NCI-H146 treated with DMSO at 0.1 percent for 48 hours (cell line): ENCODE measurements at regions not wholly inside any gene's neighbourhood (a gene's known extent, or its start where the extent isn't known, plus 50 kb on each side); places are given as distances from the start of the nearest gene placed in this dataset.

Experiments
- DNase-seq: peaks from one replicate; lab custom pipeline; 2025; ENCODE audit not compliant: unreplicated experiment; lab: John Stamatoyannopoulos, UW

- DNase-seq = no peak
These were observed 402.5 kb upstream of the PCDH9 start for GRCh38 chr13:67632590-67632989.

- no peak for DNase-seq
These were observed 400.5 kb upstream of the PCDH9 start for GRCh38 chr13:67630640-67631039.

DNA sequence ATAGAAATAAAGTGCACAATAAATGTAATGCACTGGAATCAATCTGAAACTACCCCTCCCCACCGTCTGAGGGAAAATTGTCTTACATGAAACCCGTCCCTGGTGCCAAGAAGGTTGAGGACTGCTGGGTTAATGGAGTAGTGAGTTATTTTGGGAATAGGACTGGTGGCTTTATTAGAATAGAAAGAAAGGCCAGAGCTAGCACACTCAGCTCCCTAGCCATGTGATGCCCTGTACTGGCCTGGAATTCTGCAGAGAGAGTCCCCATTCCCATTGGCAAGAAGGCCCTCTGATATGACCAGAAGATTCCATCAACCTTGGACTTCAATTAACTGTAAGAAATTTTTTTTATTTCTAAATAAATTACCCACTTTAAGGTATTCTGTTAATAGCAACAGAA lies 393.5 kb upstream of the PCDH9 start:
- DNase-seq = no peak

- DNase-seq = no peak
These were observed 390.5 kb upstream of the PCDH9 start for GRCh38 chr13:67620665-67621064.

GRCh38 chr13:67619995-67620380 lies 389.9 kb upstream of the PCDH9 start:
- no peak for DNase-seq

DNA sequence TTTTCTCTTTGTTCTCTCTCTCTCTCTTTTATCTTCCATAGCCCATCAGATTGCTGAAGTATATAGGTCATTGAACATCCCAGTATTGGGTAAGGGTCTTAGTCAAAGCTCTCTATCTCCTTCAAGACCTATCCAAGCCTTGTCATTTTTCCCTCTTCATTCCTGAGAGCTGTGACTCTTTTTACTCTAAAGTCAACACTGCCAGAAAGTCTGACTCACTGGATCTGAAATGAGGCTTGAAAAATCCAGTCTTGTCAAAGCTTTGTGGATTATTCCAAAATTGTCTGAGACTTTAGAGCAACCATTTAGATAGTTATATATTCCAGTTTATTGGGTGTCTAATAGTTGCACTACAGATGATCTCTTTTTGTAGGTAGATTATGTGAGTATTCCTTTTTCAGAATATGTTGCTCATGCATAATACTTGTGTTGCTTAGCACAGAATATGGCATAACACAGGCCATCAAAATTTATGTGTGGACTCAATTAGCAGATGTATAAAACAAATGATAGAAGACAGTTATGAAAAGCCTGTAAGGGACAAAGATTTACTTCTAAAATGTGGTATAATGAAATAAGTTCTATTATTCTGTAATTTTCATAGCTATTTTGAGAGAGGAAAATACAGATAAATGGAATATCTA lies 389.3 kb upstream of the PCDH9 start:
- no peak for DNase-seq

DNA sequence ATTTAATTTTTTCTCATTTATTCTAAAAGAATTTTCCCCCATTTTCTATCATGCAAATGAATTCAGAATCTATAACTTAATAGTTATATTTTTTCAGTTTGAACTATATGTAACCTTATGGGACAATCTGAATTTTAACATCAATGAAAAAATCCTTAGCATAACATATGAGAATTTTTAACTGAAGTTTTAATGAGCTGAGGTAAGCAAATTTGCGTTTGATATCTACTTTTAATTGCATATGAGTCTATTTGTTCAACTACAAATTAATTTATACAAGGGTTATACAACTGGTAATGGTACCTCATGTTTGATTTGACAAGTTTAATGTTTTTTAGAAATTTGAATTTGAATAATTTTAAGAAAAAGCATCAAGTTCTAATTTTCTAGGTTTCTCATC lies 384.4 kb upstream of the PCDH9 start:
- no peak for DNase-seq

DNA sequence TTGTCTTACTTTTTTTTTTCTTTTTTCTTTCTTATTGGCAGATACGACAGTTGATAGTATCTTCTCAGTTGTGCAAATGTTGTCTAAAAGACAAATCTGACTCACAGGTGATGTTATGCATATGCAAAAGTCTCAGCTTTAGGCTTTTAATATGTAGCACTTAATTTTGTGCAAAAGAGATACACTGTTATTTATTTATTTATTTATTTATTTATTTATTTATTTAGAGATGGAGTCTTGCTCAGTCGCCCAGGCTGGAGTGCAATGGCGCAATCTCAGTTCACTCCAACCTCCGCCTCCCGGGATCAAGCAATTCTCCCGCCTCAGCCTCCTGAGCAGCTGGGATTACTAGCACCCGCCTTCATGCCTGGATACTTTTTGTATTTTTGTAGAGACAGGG lies 383.9 kb upstream of the PCDH9 start:
- DNase-seq = no peak

GRCh38 chr13:67588607-67589006 lies 358.5 kb upstream of the PCDH9 start:
- DNase-seq = no peak

DNA sequence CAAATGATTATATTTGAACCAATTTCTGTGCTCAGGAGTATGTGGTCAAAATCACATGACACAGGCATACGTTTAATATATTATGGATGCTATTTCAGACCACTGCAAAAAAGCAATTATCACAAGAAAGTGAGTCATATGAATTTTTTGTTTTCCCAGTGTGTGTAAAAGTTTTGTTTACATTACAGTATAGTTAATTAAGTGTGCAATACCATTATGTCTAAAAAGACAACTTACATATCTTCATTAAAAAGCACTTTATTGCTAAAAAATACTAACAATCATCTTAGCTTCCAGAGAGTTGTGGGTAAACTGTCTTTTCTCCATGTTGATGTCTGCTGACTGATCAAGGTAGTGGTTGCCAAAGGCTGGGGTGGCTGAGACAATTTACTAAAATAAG lies 347.2 kb upstream of the PCDH9 start:
- DNase-seq = no peak

DNA sequence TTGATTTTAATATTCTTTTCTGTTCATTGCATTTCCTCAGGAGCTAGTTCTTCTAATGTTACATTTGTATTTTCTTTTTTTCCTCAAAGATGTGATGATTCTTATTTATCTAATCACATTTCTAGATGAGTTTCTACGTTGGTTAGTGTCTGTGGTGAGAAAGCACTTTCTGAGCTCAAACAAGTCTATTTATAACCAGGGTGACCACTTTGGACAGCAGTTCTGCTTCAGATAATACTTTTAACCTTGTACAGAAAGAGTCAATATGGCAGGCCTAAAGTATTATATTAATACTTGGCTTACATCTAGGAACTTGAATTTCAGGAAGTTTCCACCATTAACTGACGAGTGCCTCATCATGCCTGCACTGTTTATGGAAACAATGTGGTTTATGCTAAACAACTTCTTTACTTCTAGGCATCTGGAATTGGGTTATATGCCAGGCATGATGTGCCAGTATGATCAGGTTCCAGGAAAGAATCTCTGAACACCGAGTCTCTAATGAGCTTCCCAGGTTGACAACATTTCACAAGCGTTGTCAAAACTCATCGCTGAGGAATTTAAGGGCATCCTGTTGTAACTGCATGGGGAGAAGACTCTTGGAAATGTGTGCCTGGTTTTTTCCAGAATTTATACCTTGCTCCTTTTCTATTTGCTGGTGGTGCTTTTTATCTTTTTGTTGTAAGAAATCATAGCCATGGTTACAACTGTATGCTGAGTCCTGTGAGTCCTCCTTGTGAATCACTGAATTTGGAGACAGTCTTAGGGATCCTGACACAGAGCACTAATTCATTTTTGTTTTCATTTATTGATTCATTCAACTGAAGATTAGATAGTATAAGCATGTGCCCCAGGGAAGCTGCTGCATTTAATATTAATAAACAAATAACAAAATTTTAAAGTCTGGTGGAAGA lies 344.4 kb upstream of the PCDH9 start:
- DNase-seq = no peak

GRCh38 chr13:67568205-67568604 lies 338.1 kb upstream of the PCDH9 start:
- DNase-seq = no peak

GRCh38 chr13:67557642-67558241 lies 327.6 kb upstream of the PCDH9 start:
- DNase-seq = no peak

- DNase-seq = no peak
These were observed 327.0 kb upstream of the PCDH9 start for GRCh38 chr13:67557118-67557517.

- DNase-seq = no peak
These were observed 324.8 kb upstream of the PCDH9 start for GRCh38 chr13:67554746-67555452.

DNA sequence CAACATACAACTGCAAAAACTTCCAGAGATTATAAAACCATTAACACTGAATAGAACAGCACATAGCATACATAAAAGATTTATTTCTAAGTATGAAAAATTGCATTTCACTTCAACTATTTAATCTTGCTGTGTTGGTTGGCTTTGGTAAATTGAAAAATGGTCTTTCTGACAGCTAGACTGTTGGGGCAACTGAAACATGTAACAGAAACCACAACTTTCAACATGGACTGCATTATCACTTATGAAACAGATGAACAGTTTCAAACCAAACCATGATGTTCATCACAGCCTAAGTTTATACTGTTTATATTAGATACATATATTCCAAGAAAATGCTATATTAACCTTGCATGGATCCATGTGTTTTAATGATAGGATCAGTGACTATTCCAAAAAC lies 324.1 kb upstream of the PCDH9 start:
- no peak for DNase-seq

GRCh38 chr13:67549331-67549730 lies 319.2 kb upstream of the PCDH9 start:
- DNase-seq = no peak

GRCh38 chr13:67538906-67539305 lies 308.8 kb upstream of the PCDH9 start:
- DNase-seq = no peak

DNA sequence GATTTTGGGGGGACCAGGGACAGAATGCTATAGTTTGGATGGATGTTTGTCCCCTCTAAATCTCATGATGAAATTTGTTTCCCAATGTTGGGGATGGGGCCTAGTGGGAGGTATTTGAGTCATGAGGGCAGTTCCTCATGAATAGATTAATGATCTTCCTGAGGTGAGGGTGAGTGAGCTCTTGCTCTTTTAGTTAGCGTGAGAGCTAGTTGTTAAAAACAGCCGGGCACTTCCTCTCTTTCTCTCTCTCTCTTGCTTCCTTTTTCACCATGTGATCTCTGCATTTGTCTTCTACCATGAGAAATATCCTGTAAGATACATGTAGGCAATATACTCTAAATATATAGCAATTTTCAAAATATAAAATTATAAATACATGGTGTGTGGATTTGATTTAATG lies 290.8 kb upstream of the PCDH9 start:
- no peak for DNase-seq

DNA sequence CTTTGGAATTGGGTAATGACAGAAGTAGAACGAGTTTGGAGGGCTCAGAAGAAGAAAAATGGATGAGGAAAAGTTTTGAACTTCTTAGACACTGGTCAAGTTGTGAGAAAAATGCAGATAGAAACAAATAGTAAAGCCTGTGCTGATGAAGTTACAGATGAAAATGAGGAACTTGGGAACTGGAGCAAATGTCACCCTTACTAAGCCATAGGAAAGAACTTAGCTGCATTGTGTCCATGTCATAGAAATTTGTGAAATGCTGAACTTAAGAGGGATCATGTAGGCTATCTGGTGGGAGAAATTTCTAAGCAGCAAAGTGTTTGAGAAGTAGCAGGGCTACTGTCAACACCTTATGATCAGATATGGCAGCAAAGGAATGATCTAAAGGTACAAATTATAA lies 289.2 kb upstream of the PCDH9 start:
- no peak for DNase-seq

DNA sequence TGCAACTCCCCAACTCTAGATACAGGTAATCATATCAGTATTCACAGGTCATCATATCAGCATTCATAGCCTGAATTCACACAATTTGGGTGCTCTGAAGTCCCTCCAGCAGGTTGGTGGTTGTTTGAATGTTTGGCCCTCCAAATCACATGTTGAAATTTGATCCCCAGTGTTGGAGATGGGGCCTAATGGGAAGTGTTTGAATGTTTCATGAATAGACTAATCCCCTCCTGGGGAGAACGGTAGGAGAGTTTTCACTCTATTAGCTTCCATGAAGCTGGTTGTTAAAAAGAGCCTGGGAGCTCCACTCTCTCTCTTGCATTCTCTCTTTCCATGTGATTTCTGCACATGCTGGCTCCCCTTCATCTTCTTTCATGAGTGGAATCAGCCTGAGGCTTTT lies 288.6 kb upstream of the PCDH9 start:
- DNase-seq = peak; percentile 24

DNA sequence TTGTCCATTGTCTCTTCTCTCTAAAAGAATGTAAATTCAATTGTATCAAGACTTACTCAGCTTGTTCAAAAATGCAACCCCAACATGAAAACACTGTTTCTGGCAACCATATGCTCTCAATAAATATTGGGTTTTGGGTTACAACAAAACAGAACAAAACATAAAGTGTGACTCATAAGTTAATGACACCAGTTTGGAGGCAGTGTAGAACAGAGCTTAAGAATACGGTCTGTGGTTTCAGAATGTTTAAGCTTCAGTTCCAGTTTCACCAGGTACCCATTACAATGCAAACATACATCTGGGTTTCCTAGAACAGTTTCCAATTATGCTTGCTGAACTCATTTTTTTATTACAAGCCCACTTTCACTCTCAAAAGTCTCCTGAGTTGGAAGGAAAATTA lies 285.8 kb upstream of the PCDH9 start:
- DNase-seq = no peak
